H9 (cell line): ENCODE measurements at regions not wholly inside any gene's neighbourhood (a gene's known extent, or its start where the extent isn't known, plus 50 kb on each side); places are given as distances from the start of the nearest gene placed in this dataset.

Experiments used
- DNase-seq: peaks from one replicate; pipeline ENCODE4 v3.0.0-alpha.2; 2017
- H2AFZ ChIP-seq: one replicate; pipeline ENCODE4 v1.6.1; 2013; ENCODE audit warnings: mild to moderate bottlenecking, low read length, control low read depth, moderate library complexity
- H2AK5ac ChIP-seq: 2 replicates; pipeline ENCODE4 v1.6.1; 2013; ENCODE audit warnings: low read length, control low read depth, mixed read lengths; ENCODE audit not compliant: insufficient read length
- H2BK120ac ChIP-seq: one replicate; pipeline ENCODE4 v1.6.1; 2013; ENCODE audit warnings: low read depth, mild to moderate bottlenecking, low read length, control low read depth, inconsistent platforms; ENCODE audit not compliant: poor library complexity, severe bottlenecking
- H2BK12ac ChIP-seq: 2 replicates; pipeline ENCODE4 v1.6.1; 2013; ENCODE audit warnings: low read length, control low read depth, mixed read lengths, low read depth; ENCODE audit not compliant: insufficient read length
- H2BK15ac ChIP-seq: 2 replicates; pipeline ENCODE4 v1.6.1; 2013; ENCODE audit warnings: low read depth, low read length, control low read depth
- H2BK20ac ChIP-seq: one replicate; pipeline ENCODE4 v1.6.1; 2013; ENCODE audit warnings: low read depth, mild to moderate bottlenecking, low read length, control low read depth, inconsistent platforms; ENCODE audit not compliant: poor library complexity, severe bottlenecking
- H2BK5ac ChIP-seq: 2 replicates; pipeline ENCODE4 v1.6.1; 2013; ENCODE audit warnings: low read length, control low read depth, mixed read lengths; ENCODE audit not compliant: insufficient read length
- H3K14ac ChIP-seq: 2 replicates; pipeline ENCODE4 v1.6.1; 2013; ENCODE audit warnings: low read length, control low read depth; ENCODE audit not compliant: insufficient read depth
- H3K18ac ChIP-seq: 2 replicates; pipeline ENCODE4 v1.6.1; 2013; ENCODE audit warnings: low read depth, mild to moderate bottlenecking, mixed read lengths, low read length, control low read depth; ENCODE audit not compliant: insufficient read length
- H3K23ac ChIP-seq: 2 replicates; pipeline ENCODE4 v1.6.1; 2013; ENCODE audit warnings: low read length, control low read depth, mixed read lengths, low read depth; ENCODE audit not compliant: insufficient read length
- H3K23me2 ChIP-seq: 2 replicates; pipeline ENCODE4 v1.6.1; 2013; ENCODE audit warnings: low read depth, mild to moderate bottlenecking, mixed read lengths, low read length, control low read depth; ENCODE audit not compliant: insufficient read length, poor library complexity, severe bottlenecking
- H3K27ac ChIP-seq: 2 replicates; pipeline ENCODE4 v1.5.1; 2013; ENCODE audit warnings: low read length, control low read depth, mixed read lengths, low read depth; ENCODE audit not compliant: insufficient read length
- H3K27me3 ChIP-seq: 2 replicates; pipeline ENCODE4 v1.6.1; 2013; ENCODE audit warnings: low read length, control low read depth, inconsistent platforms; ENCODE audit not compliant: insufficient read depth
- H3K4ac ChIP-seq: 2 replicates; pipeline ENCODE4 v1.6.1; 2013; ENCODE audit warnings: low read depth, mild to moderate bottlenecking, control low read depth, inconsistent platforms, low read length, moderate library complexity
- H3K4me1 ChIP-seq: 2 replicates; pipeline ENCODE4 v1.6.1; 2013; ENCODE audit warnings: low read length, control low read depth, inconsistent platforms; ENCODE audit not compliant: insufficient read depth
- H3K4me2 ChIP-seq: 2 replicates; pipeline ENCODE4 v1.6.1; 2013; ENCODE audit warnings: low read length, control low read depth, mixed read lengths; ENCODE audit not compliant: insufficient read length, insufficient read depth
- H3K56ac ChIP-seq: 2 replicates; pipeline ENCODE4 v1.6.1; 2013; ENCODE audit warnings: low read depth, mild to moderate bottlenecking, mixed read lengths, low read length, control low read depth; ENCODE audit not compliant: insufficient read length
- H3K79me1 ChIP-seq: 2 replicates; pipeline ENCODE4 v1.6.1; 2013; ENCODE audit warnings: low read depth, mild to moderate bottlenecking, moderate library complexity, low read length, control low read depth, inconsistent platforms; ENCODE audit not compliant: insufficient read depth, poor library complexity, severe bottlenecking
- H3K79me2 ChIP-seq: 2 replicates; pipeline ENCODE4 v1.6.1; 2013; ENCODE audit warnings: low read length, control low read depth, inconsistent platforms; ENCODE audit not compliant: insufficient read depth
- H3K9ac ChIP-seq: 2 replicates; pipeline ENCODE4 v1.6.1; 2013; ENCODE audit warnings: low read length, control low read depth, mixed read lengths; ENCODE audit not compliant: insufficient read length; ENCODE audit errors: extremely low read depth
- H3K9me3 ChIP-seq: one replicate; pipeline ENCODE4 v1.6.1; 2013; ENCODE audit warnings: low read depth, low read length, inconsistent platforms; ENCODE audit not compliant: control insufficient read depth
- H3T11ph ChIP-seq: one replicate; pipeline ENCODE4 v1.6.1; 2013; ENCODE audit warnings: mild to moderate bottlenecking, low read length, control low read depth, inconsistent platforms
- H4K20me1 ChIP-seq: one replicate; pipeline ENCODE4 v1.6.1; 2013; ENCODE audit not compliant: control insufficient read depth, insufficient read length, insufficient read depth
- H4K5ac ChIP-seq: 2 replicates; pipeline ENCODE4 v1.6.1; 2013; ENCODE audit warnings: low read depth, mild to moderate bottlenecking, mixed read lengths, low read length, control low read depth; ENCODE audit not compliant: insufficient read length
- H4K8ac ChIP-seq: replicated peaks from 2 replicates; pipeline ENCODE4 v1.6.1; 2013; ENCODE audit warnings: low read length, control low read depth, mixed read lengths, low read depth; ENCODE audit not compliant: insufficient read length
- H4K91ac ChIP-seq: 2 replicates; pipeline ENCODE4 v1.6.1; 2013; ENCODE audit warnings: low read depth, mild to moderate bottlenecking, moderate library complexity, mixed read lengths, low read length, control low read depth; ENCODE audit not compliant: insufficient read length
- H3K27ac Mint-ChIP-seq, 3 experiments: 2 replicates in 2 of 3; 3 replicates in 1 of 3; pipeline ENCODE4 v1.8.0; 2020 to 2021; ENCODE audit warnings: mixed read lengths in 3 of 3, mild to moderate bottlenecking in 1 of 3, moderate library complexity in 1 of 3
- H3K27me3 Mint-ChIP-seq: 2 replicates; pipeline ENCODE4 v1.8.0; 2021; ENCODE audit warnings: low read depth, mild to moderate bottlenecking, moderate library complexity, mixed read lengths
- H3K36me3 Mint-ChIP-seq, 3 experiments: 2 replicates in 2 of 3; 3 replicates in 1 of 3; pipeline ENCODE4 v1.8.0; 2020 to 2021; ENCODE audit warnings: low read depth in 3 of 3, mixed read lengths in 3 of 3; ENCODE audit not compliant: insufficient read depth in 1 of 3
- H3K4me1 Mint-ChIP-seq, 2 experiments: 2 replicates each; pipeline ENCODE4 v1.8.0; 2020; ENCODE audit warnings: mixed read lengths in 2 of 2
- H3K4me3 Mint-ChIP-seq, 2 experiments: 2 replicates in 1 of 2; 3 replicates in 1 of 2; pipeline ENCODE4 v1.8.0; 2020 to 2021; ENCODE audit warnings: mild to moderate bottlenecking in 2 of 2, mixed read lengths in 2 of 2, moderate library complexity in 1 of 2
- H3K9me3 Mint-ChIP-seq, 2 experiments: 2 replicates in 1 of 2; 3 replicates in 1 of 2; pipeline ENCODE4 v1.8.0; 2020; ENCODE audit warnings: mild to moderate bottlenecking in 2 of 2, mixed read lengths in 2 of 2, moderate library complexity in 1 of 2
- CTCF ChIP-seq: fragments of 200-600 bp; sonication (generic); conservative IDR thresholded peaks from 3 replicates; pipeline ENCODE4 v1.8.0; 2021; ENCODE audit warnings: antibody characterized with exemption, mild to moderate bottlenecking
- WGBS: extraction: QIAGEN DNeasy Blood & Tissue Kit; methylation state at CpG from one replicate; pipeline ENCODE4 v1.1.7; 2013; ENCODE audit warnings: missing lambda C conversion rate, low lambda C conversion rate, mixed read lengths; ENCODE audit not compliant: insufficient read length; ENCODE audit errors: extremely low coverage; 5-methylcytosine and 5-hydroxymethylcytosine counted together

GRCh38 chr12:61137677-61138414 is 1122.4 kb upstream of the USP15 start:
- no peak overlapping the region for H3K9ac ChIP-seq
- H3K9me3 ChIP-seq: no peaks in the 10 kb centered on the region
- H3K9me3 Mint-ChIP-seq: peaks cover 7 to 8% of the 10 kb centered on the region in 2 experiments; a peak in 3 of 5 replicates
- no peak overlapping the region for H3K18ac ChIP-seq
- no peak overlapping the region for H3K4ac ChIP-seq
- H3K27ac ChIP-seq: no peak overlapping the region
- no peaks in the 10 kb centered on the region for H3K27me3 Mint-ChIP-seq
- no peak overlapping the region for H3K4me2 ChIP-seq
- no peaks in the 10 kb centered on the region for H3K4me1 ChIP-seq
- no peaks in the 10 kb centered on the region for H4K20me1 ChIP-seq
- no peak overlapping the region for H2BK15ac ChIP-seq
- H3K27me3 ChIP-seq: no peaks in the 10 kb centered on the region
- no peak overlapping the region for H3K4me3 Mint-ChIP-seq
- H3K56ac ChIP-seq: no peak overlapping the region
- H2BK120ac ChIP-seq: no peak overlapping the region
- no peak overlapping the region for H2AFZ ChIP-seq
- H3K79me2 ChIP-seq: no peaks in the 10 kb centered on the region
- no peaks in the 10 kb centered on the region for H3K79me1 ChIP-seq
- H4K91ac ChIP-seq: no peak overlapping the region
- no peak overlapping the region for H2BK5ac ChIP-seq
- no peak overlapping the region for H4K5ac ChIP-seq
- DNase-seq: no peak
- H3K27ac Mint-ChIP-seq: no peak overlapping the region
- no peak overlapping the region for H2AK5ac ChIP-seq
- H2BK20ac ChIP-seq: no peak overlapping the region
- no peak for TF ChIP-seq CTCF
- no peaks in the 10 kb centered on the region for H3K36me3 Mint-ChIP-seq
- H3T11ph ChIP-seq: no peak overlapping the region
- no peaks in the 10 kb centered on the region for H3K23me2 ChIP-seq
- H3K23ac ChIP-seq: no peak overlapping the region
- no CpG with 5 or more reads among the region's 3 CpGs for WGBS
- H4K8ac ChIP-seq: no peak overlapping the region
- H3K4me1 Mint-ChIP-seq: no peaks in the 10 kb centered on the region
- H2BK12ac ChIP-seq: no peak overlapping the region
- no peak overlapping the region for H3K14ac ChIP-seq
